Neural cell (in vitro differentiated cells): ENCODE measurements at regions not wholly inside any gene's neighbourhood (a gene's known extent, or its start where the extent isn't known, plus 50 kb on each side); places are given as distances from the start of the nearest gene placed in this dataset.

Experiments
- H2AFZ ChIP-seq: fragments of 200-600, 300-800 bp; sonication (generic), shearing (Covaris generic); 2 replicates; pipeline ENCODE4 v1.6.0; 2014; ENCODE audit warnings: low read depth, mild to moderate bottlenecking, antibody characterized with exemption, low read length, moderate library complexity
- H3F3A ChIP-seq: fragments of 200-600 bp; shearing (Covaris generic); 2 replicates; pipeline ENCODE4 v1.6.1; 2016; ENCODE audit warnings: mild to moderate bottlenecking, moderate library complexity, mixed read lengths, antibody characterized with exemption, low read length; ENCODE audit not compliant: insufficient read depth, poor library complexity, severe bottlenecking
- H3K27ac ChIP-seq: fragments of 200-600, 300-800 bp; sonication (generic), shearing (Covaris generic); 2 replicates; pipeline ENCODE4 v1.5.1; 2014; ENCODE audit warnings: mild to moderate bottlenecking, low read length, moderate library complexity
- H3K27me3 ChIP-seq: fragments of 300-800, 200-600 bp; sonication (generic), shearing (Covaris generic); 2 replicates; pipeline ENCODE4 v1.6.0; 2014; ENCODE audit warnings: mild to moderate bottlenecking, low read depth, low read length, moderate library complexity; ENCODE audit not compliant: insufficient read depth
- H3K36me3 ChIP-seq: fragments of 300-800, 200-600 bp; sonication (generic), shearing (Covaris generic); 2 replicates; pipeline ENCODE4 v1.5.1; 2014; ENCODE audit warnings: mild to moderate bottlenecking, antibody characterized with exemption, low read length, moderate library complexity; ENCODE audit not compliant: insufficient read depth
- H3K4me2 ChIP-seq: fragments of 300-800, 200-600 bp; sonication (generic), shearing (Covaris generic); 2 replicates; pipeline ENCODE4 v1.6.0; 2014; ENCODE audit warnings: mild to moderate bottlenecking, low read length
- H3K4me3 ChIP-seq: fragments of 300-800, 200-600 bp; sonication (generic), shearing (Covaris generic); 2 replicates; pipeline ENCODE4 v1.5.1; 2014; ENCODE audit warnings: mild to moderate bottlenecking, low read length, moderate library complexity
- H3K79me2 ChIP-seq: fragments of 200-600 bp; shearing (Covaris generic); replicated peaks from 2 replicates; pipeline ENCODE4 v1.6.0; 2014; ENCODE audit warnings: mild to moderate bottlenecking, low read length, moderate library complexity; ENCODE audit not compliant: insufficient read depth
- H3K9ac ChIP-seq: fragments of 300-800, 200-600 bp; sonication (generic), shearing (Covaris generic); 2 replicates; pipeline ENCODE4 v1.6.1; 2016; ENCODE audit warnings: mild to moderate bottlenecking, low read length, mixed read lengths
- H3K9me2 ChIP-seq: fragments of 200-600 bp; shearing (Covaris generic); 2 replicates; pipeline ENCODE4 v1.6.1; 2016; ENCODE audit warnings: mild to moderate bottlenecking, low read length, mixed read lengths; ENCODE audit not compliant: insufficient read depth
- H3K9me3 ChIP-seq: fragments of 200-600, 300-800 bp; sonication (generic), shearing (Covaris generic); 2 replicates; pipeline ENCODE4 v1.6.1; 2016; ENCODE audit warnings: mild to moderate bottlenecking, mixed run types, low read length, moderate library complexity, mixed read lengths
- H4K20me1 ChIP-seq: fragments of 200-600 bp; shearing (Covaris generic); 2 replicates; pipeline ENCODE4 v1.6.1; 2016; ENCODE audit warnings: mild to moderate bottlenecking, mixed run types; ENCODE audit not compliant: insufficient read depth
- EP300 ChIP-seq: fragments of 450-650 bp; conservative IDR thresholded peaks from 2 replicates; pipeline ENCODE4 v1.6.1; 2014; ENCODE audit warnings: antibody characterized with exemption, mild to moderate bottlenecking, moderate library complexity; ENCODE audit not compliant: poor library complexity, severe bottlenecking
- EZH2 ChIP-seq: fragments of 200-600, 300-800 bp; shearing (Covaris generic), sonication (generic); IDR thresholded peaks from 2 replicates; pipeline ENCODE4 v1.6.1; 2014; ENCODE audit warnings: antibody characterized with exemption, low read length, borderline replicate concordance, mild to moderate bottlenecking; ENCODE audit not compliant: insufficient read depth, poor library complexity, severe bottlenecking
- MXI1 ChIP-seq: fragments of 450-650 bp; conservative IDR thresholded peaks from 2 replicates; pipeline ENCODE4 v1.6.1; 2014; ENCODE audit warnings: antibody characterized with exemption, mild to moderate bottlenecking; ENCODE audit not compliant: poor library complexity, severe bottlenecking
- POLR2AphosphoS5 ChIP-seq: IDR thresholded peaks from 2 replicates; pipeline ENCODE4 v1.6.1; 2012
- RAD21 ChIP-seq: fragments of 450-650 bp; conservative IDR thresholded peaks from 2 replicates; pipeline ENCODE4 v1.6.1; 2014; ENCODE audit warnings: antibody characterized with exemption, mild to moderate bottlenecking, moderate library complexity
- SMC3 ChIP-seq: fragments of 450-650 bp; conservative IDR thresholded peaks from 2 replicates; pipeline ENCODE4 v1.6.1; 2014; ENCODE audit warnings: antibody characterized with exemption, mild to moderate bottlenecking, moderate library complexity; ENCODE audit not compliant: poor library complexity
- TAF1 ChIP-seq: IDR thresholded peaks from 2 replicates; pipeline ENCODE4 v1.6.1; 2012; ENCODE audit warnings: low read depth
- TF ChIP-seq, protein P1 (sequence below): IDR thresholded peaks from 2 replicates; pipeline ENCODE4 v1.6.1; 2012; ENCODE audit warnings: borderline replicate concordance
- TF ChIP-seq, protein P2 (sequence below): fragments of 450-650 bp; IDR thresholded peaks from 2 replicates; pipeline ENCODE4 v1.5.1; 2014; ENCODE audit warnings: antibody characterized with exemption, mild to moderate bottlenecking, moderate library complexity; ENCODE audit not compliant: poor library complexity, severe bottlenecking

DNA sequence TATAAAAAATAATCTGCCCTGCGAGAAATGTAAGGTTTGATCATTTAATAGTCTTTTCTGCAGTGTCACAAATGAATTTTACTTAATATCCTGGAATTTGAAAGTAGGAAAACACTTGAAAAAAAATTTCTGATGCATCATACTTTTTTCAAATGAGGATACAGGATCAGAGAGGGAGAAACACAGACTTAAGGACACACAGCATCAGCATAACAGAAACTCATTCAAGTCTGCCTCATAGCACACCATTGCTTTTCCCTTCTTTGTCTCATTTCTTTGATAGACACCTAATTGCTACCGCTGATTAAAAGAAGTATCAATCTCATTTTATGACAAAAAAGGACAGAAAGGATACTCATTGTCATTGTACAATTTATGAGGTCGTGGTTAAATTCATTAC is 319.0 kb downstream of the TMEM114 start:
- TF ChIP-seq TAF1, result no peak
- TF ChIP-seq, protein P1, sequence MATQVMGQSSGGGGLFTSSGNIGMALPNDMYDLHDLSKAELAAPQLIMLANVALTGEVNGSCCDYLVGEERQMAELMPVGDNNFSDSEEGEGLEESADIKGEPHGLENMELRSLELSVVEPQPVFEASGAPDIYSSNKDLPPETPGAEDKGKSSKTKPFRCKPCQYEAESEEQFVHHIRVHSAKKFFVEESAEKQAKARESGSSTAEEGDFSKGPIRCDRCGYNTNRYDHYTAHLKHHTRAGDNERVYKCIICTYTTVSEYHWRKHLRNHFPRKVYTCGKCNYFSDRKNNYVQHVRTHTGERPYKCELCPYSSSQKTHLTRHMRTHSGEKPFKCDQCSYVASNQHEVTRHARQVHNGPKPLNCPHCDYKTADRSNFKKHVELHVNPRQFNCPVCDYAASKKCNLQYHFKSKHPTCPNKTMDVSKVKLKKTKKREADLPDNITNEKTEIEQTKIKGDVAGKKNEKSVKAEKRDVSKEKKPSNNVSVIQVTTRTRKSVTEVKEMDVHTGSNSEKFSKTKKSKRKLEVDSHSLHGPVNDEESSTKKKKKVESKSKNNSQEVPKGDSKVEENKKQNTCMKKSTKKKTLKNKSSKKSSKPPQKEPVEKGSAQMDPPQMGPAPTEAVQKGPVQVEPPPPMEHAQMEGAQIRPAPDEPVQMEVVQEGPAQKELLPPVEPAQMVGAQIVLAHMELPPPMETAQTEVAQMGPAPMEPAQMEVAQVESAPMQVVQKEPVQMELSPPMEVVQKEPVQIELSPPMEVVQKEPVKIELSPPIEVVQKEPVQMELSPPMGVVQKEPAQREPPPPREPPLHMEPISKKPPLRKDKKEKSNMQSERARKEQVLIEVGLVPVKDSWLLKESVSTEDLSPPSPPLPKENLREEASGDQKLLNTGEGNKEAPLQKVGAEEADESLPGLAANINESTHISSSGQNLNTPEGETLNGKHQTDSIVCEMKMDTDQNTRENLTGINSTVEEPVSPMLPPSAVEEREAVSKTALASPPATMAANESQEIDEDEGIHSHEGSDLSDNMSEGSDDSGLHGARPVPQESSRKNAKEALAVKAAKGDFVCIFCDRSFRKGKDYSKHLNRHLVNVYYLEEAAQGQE, result no peak
- TF ChIP-seq, protein P2, sequence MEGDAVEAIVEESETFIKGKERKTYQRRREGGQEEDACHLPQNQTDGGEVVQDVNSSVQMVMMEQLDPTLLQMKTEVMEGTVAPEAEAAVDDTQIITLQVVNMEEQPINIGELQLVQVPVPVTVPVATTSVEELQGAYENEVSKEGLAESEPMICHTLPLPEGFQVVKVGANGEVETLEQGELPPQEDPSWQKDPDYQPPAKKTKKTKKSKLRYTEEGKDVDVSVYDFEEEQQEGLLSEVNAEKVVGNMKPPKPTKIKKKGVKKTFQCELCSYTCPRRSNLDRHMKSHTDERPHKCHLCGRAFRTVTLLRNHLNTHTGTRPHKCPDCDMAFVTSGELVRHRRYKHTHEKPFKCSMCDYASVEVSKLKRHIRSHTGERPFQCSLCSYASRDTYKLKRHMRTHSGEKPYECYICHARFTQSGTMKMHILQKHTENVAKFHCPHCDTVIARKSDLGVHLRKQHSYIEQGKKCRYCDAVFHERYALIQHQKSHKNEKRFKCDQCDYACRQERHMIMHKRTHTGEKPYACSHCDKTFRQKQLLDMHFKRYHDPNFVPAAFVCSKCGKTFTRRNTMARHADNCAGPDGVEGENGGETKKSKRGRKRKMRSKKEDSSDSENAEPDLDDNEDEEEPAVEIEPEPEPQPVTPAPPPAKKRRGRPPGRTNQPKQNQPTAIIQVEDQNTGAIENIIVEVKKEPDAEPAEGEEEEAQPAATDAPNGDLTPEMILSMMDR, result no peak
- TF ChIP-seq EZH2, result no peak
- no peak for TF ChIP-seq EP300
- H2AFZ ChIP-seq, result no peak overlapping the region
- H3K4me2 ChIP-seq, result no peak overlapping the region
- no peaks in the 10 kb centered on the region for H3K9me2 ChIP-seq
- H3K9me3 ChIP-seq, result no peaks in the 10 kb centered on the region
- no peaks in the 10 kb centered on the region for H4K20me1 ChIP-seq
- H3K27me3 ChIP-seq, result no peaks in the 10 kb centered on the region
- H3K36me3 ChIP-seq, result no peaks in the 10 kb centered on the region
- no peaks in the 10 kb centered on the region for H3K79me2 ChIP-seq
- no peak overlapping the region for H3K27ac ChIP-seq
- no peak overlapping the region for H3K9ac ChIP-seq
- no peaks in the 10 kb centered on the region for H3F3A ChIP-seq
- H3K4me3 ChIP-seq, result no peak overlapping the region

DNA sequence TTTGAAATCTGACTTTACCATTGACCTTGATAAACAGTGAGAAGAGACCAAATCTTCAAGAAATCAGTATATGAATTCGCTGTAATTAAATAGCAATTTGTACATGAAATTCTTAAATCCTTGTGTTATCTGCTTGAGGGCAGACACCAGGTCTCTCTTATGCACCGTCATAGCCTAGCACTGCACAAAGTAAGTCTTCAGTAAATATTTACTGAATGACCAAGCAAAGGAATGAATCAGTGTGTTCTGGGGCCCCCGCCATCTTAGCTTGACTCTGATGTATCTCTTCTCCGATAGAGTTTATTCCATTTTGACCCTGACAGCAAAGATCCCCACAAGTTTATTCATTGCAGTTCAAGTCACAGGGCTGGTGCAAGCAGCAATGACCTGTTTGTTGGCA is 328.0 kb downstream of the TMEM114 start:
- no peak overlapping the region for H3K4me3 ChIP-seq
- H3K79me2 ChIP-seq, result no peaks in the 10 kb centered on the region
- H3K9ac ChIP-seq, result no peak overlapping the region
- no peaks in the 10 kb centered on the region for H4K20me1 ChIP-seq
- H3K9me2 ChIP-seq, result no peaks in the 10 kb centered on the region
- no peak overlapping the region for H3K27ac ChIP-seq
- H3K27me3 ChIP-seq, result no peaks in the 10 kb centered on the region
- no peak overlapping the region for H2AFZ ChIP-seq
- no peak for TF ChIP-seq SMC3
- TF ChIP-seq TAF1, result no peak
- TF ChIP-seq POLR2AphosphoS5, result no peak
- TF ChIP-seq, protein P2, result no peak
- TF ChIP-seq EP300, result no peak
- TF ChIP-seq MXI1, result no peak
- no peak for TF ChIP-seq EZH2
- no peak for TF ChIP-seq RAD21
- TF ChIP-seq, protein P1, result no peak
- no peaks in the 10 kb centered on the region for H3K9me3 ChIP-seq
- no peaks in the 10 kb centered on the region for H3K36me3 ChIP-seq
- H3F3A ChIP-seq, result no peaks in the 10 kb centered on the region
- H3K4me2 ChIP-seq, result no peak overlapping the region
